NCI-H2227 treated with DMSO at 0.1 percent for 48 hours (cell line): ENCODE measurements at regions not wholly inside any gene's neighbourhood (a gene's known extent, or its start where the extent isn't known, plus 50 kb on each side); places are given as distances from the start of the nearest gene placed in this dataset.
"Not testable (repeated sequence)": the region's sequence is repeated elsewhere in the genome, so short reads cannot be mapped to it uniquely, and the experiment has no call there.

Source experiments
- DNase-seq: peaks from one replicate; lab custom pipeline; 2025; lab: John Stamatoyannopoulos, UW

DNA sequence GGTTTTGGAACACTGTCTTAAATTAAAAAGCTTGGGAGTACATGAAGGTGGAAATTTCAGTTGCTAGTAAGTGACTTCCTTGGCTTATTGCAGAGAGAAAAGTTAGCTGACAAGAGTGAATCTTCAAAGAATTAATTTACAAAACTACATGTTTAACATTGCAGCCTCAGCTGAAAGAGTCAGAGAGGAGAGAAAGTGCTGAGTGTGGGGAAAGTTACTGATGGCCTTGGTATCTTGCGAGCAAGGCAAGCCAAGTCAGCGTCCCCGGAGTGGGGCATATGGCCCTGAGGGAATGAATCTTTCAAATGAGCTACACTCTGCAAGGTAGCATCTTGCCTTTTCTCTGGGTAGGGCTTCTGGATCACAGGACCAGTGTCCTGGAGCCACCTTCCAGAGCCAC lies 131.3 kb downstream of the LPIN1 start:
- no peak for DNase-seq

DNA sequence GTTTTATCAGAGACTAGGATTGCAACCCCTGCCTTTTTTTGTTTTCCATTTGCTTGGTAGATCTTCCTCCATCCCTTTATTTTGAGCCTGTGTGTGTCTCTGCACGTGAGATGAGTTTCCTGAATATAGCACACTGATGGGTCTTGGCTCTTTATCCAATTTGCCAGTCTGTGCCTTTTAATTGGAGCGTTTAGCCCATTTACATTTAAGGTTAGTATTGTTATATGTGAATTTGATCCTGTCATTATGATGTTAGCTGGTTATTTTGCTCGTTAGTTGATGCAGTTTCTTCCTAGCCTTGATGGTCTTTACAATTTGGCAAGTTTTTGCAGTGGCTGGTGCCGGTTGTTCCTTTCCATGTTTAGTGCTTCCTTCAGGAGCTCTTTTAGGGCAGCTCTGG lies 138.8 kb downstream of the LPIN1 start:
- not testable (repeated sequence) for DNase-seq

DNA sequence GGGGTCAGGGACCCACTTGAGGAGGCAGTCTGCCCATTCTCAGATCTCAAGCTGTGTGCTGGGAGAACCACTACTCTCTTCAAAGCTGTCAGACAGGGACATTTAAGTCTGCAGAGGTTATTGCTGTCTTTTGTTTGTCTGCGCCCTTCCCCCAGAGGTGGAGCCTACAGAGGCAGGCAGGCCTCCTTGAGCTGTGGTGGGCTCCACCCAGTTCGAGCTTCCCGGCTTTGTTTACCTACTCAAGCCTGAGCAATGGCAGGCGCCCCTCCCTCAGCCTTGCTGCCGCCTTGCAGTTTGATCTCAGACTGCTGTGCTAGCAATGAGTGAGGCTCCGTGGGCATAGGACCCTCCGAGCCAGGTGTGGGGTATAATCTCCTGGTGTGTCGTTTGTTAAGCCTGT lies 140.5 kb downstream of the LPIN1 start:
- DNase-seq = not testable (repeated sequence)

DNA sequence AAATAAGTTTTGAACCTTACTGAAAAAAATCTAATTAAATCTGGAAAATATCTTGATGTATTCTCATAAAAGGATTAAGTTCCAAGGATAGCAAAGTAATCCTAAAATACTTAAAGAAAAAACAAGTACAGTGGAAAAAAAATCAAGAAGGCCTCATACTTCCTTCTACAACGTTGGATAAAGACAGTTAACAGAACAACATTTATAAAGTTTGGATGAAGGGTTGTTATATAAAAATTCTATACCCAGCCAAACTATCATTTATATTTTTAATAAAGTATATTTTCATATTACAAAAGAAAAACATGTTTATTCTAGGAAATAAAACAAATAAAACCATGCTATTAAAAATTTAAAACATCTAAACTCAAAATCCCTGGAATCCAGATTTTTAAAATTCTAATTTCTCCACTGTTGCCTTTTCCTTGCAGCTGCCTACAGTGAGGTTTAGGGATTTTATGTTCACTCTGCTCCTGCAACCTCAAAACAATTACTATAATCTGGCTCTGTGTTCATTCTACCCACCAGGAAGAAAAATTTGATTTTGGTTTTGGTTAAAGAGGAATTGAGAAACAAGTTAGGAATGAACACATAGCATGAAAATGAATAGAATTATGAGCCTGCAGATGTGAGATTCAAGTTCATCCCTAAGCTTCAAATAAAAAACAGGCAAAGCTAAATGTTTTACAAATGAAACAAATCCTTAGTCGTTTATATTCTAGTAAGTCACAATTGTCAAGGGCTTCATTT lies 142.8 kb downstream of the LPIN1 start:
- DNase-seq = no peak

DNA sequence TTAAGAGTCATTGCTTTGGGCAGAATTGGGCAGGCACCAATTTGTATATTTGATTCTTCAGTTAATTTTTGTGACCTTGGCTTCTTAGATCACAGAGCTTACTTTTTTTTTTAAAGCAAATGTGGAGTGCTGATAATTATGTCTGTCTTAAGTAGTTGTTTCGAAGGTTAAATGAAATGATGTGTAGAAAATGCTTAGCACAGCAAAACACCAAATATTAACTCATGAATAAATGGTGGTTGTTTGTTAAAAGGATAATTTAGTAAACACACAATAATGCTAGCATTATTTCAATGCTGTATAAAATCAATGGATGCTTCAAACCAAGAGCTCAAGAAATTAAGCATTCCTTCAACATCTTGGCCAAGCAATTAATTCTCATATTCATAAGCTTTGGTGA lies 143.4 kb downstream of the LPIN1 start:
- DNase-seq = no peak

DNA sequence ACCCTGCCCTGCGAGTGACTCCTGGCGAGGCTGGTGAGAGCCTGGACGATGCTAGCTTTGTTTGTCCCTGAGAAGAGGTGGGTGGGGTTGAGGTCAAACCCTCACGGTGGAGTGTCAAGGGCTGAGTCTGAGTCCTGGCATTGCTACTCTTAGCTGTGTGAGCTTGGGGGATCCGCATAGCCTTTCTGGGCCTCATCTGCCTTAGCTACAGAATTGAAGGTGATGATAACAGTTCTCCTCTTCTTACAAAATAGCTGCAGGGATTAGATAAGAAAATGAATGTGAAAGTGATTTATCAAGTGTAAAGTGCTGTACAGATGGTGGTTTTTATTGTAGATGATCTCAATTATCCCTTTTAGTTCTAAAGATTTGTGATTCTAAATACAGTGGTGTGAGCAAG lies 144.6 kb downstream of the LPIN1 start:
- peak; percentile 39 for DNase-seq

DNA sequence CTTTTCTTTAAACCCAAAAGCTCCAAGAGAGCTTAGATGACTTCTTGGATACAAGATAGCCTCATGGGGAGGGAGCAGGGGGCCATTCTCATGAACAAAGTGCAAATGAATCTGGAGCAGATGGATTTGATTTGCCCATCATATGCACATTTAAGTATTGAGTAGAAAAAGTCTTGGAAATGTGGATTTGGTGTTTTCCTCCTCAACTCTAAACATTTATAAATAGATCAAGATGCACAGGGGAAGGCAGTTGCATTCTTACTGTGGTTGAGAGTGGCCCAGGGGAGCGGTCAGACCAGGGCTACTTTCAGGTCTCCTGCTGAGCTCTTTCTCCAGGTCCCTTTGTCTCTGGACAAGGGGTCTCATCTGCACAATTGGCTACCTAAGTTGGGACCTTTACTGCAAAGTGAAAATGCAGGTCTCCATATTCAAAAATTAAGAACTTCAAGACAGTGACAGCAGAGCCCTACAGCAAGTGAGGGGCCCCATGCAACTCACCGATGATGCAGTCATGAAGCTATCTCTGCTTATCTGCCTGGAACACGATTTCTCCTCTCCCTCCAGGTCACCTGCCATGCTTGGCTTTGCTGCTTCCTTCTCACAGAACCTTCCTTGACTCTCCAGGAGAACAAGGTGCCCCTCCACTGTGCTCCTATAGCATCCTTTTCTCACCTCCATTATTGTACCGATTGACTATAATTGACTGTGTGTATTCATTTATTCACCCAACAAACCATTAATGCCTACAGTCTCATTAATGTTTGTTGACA lies 145.4 kb downstream of the LPIN1 start:
- DNase-seq = no peak

DNA sequence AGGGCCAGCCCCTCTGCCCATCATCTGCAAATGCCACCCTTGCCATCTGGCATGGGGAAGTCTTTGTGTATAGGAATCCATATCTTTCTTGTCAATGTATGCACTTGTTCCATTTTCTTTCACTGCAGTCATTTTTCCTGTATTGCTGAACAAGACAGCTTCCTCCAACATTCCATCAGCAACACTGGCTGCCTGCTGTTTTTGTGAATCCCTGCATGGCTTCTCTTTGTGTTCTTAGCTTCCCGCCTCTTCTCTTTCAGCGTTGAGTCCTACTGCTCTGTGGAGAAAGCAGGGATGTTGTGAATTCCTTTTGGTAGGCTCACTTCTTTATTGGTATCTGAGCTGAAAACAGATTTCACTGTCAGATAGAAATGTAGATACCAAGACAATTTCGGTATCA lies 150.0 kb downstream of the LPIN1 start:
- peak; percentile 94 for DNase-seq

DNA sequence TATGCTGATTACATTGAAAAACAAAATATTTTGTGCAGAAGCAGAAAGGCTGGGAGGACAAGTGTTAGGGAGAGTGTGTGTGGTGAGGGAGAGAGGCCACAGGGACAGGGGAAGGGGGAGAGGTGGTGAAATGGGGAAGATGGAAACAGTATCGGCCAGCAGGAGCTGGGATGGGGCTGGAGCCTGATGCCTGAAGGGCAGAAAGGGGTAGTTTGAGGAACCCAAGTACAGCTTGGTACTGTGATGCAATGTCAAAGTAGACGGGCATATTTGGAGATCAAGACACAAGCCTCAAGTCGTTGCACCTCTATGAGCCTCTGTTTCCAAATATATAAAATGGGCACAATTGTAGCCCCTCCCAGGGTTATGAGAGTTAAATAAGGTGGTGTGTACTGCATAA lies 152.1 kb downstream of the LPIN1 start:
- no peak for DNase-seq

DNA sequence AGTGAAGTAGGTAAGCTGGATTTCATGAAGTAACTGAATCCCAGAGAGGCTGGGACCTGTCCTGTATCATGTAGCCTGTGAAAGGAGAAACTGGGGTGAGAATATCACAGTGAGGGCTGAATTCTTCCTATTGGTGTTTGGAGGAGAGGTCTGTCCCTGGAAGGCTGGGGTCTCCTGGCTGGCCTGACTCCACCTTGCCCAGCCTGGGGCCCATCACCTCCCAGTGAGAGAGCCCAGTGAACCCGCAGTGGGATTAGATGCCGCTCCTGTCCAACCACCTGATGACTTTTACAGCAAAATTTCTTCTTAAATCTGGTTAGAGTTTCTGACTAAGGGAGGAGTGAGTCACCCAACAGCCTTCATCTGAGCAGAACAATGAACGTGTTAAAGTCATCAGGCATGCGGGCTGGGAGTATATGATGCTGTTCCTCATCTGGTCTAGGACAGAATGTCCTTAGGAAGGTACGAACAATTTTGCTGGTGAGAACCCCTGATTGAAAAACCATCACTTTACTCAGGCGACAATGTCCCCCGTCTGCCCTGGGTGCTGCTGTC lies 152.9 kb downstream of the LPIN1 start:
- no peak for DNase-seq

DNA sequence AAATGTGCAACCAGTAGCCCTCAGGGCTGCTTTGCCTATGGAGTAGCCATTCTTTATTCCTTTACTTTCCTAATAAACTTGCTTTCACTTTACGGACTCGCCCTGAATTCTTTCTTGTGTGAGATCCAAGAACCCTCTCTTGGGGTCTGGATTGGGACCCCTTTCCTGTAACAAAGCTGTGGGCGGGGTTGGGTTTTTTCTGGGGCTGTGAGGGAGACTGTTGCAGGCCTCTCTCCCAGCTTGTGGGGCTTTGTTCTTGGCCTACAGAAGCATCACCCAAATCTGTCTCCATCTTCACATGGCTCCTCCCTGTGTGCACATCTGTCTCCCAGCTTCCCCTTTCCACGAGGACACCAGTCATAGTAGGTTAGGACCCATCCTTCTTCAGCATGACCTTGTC lies 154.5 kb downstream of the LPIN1 start:
- DNase-seq = not testable (repeated sequence)

DNA sequence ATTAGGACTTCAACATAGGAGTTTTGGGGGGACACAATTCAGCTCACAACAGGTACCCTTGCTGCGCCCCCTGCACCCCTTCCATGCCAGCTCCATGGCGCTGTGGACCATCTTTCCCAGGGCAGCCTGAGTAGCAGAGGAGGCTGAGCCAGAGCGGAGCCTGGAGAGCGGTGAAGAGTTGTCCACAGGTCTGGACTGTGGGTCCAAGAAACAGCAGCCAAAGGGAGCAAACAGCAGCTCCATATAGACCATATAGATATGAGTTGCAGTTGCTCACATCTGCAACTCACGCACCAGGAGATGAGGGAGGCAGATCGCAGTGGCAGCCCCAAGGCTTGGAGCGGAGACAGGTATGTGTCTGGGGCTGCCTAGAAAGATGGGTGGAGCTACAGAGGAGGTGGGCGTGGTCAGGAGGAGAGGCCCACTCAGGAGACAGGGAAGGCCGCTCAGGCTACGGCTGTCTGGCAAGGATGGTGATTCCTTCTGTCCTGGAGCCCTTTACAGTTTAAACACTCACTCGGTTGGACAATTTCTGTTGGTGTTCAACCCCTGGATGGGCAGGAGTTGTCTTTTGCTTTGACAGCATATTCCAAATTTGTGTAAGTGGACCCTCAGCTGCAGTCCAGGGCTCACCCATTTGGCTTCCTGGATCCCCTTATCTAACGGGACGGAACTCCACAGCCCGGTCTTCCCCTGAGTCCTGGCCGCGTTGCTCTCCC lies 155.1 kb downstream of the LPIN1 start:
- no peak for DNase-seq

DNA sequence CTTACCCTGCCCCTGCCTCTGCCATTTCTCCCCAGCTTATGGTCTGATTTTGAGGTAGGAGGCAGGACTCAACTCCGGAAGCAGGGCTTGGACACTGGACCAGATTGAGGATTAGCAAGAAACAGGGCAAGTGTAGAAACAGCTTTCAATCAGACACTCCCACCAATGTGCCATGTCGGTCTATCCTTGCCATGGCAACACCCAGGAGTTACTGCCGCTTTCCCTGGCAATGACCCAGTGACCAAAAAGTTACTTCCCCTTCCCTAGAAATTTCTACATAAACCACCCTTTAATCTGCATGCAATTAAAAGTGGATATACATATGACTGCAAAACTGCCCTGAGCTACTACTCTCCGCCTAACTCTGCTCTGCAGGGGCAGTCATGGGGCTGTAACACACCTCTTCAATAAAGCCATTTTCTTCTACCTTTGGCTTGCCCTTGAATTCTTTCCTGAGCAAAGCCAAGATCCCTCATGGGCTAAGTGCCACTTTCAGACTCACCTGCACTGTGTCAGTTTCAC lies 156.7 kb downstream of the LPIN1 start:
- no peak for DNase-seq

DNA sequence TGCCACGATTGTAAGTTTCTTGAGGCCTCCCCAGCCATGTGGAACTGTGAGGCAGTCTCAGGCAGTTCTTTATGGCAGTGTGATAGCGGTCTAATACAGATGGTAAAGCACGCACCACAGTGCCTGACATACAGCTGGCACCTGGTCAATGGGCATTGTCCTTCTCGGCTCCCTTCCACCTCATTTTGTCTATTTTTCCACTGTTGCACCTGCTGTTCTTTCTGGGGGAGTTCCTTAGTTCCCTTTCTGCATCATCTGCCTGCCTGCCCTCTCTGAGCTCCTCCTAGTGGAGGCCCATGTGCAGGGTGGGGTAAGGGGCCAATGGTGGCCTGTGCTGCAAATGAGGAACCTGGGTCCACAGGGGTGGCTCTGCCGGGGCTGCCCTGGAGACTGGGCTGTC lies 157.6 kb downstream of the LPIN1 start:
- no peak for DNase-seq

DNA sequence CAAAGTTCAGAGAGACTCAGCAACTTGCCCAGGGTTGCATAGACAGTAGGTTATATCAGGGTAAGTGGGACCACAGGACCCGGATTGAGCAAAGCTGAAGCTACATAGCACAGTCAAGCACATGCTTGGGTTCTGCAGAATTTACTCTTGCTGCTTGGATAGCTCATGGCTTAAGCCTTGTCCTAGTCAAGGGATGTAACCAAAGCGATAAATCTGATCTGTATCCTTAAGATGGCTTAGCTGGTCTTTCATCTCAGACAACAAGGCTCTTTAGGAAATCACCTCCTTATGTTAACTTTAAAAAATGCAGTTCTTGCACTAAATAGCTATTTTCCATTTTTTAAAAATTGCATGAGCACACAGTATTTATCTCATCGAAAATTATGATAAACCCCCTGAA lies 158.5 kb downstream of the LPIN1 start:
- DNase-seq = no peak

DNA sequence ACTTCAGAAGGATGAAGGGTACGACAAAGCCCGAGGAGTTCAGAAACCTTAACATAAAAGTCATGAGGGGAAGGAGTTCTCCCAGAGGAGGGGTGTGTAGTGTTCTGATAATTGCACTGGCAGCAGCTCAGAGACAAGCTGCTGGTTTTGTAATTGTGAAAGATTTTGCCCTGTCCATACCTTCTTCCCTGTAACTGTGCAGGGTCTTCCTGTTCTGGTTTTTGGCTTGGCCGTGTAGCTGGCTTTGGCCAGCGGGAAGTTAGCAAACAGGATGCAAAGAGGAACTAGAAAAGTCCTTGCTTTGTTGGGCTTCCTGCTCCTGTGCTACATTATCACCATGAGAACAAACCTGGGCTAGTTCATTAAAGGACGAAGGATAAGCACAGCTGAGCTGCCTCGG lies 160.8 kb downstream of the LPIN1 start:
- no peak for DNase-seq

DNA sequence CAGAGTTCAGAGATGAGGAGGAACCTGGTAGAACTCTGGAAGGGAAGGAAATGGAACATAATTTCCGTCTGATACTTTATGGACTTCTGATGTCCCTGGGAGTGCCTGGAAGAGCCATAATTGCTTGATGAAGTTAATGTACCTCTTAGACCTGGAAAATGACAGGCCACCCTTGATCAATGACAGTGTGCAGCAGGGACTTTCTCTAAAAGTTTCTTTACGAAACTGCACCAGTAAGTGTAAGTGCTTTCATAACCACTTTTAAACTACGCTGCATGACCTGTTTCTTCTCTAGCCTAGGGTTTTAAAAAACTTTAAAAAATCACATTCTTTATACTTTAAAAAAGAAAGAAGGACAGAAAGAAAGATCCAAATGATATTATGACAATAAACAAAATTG lies 164.5 kb downstream of the LPIN1 start:
- no peak for DNase-seq

DNA sequence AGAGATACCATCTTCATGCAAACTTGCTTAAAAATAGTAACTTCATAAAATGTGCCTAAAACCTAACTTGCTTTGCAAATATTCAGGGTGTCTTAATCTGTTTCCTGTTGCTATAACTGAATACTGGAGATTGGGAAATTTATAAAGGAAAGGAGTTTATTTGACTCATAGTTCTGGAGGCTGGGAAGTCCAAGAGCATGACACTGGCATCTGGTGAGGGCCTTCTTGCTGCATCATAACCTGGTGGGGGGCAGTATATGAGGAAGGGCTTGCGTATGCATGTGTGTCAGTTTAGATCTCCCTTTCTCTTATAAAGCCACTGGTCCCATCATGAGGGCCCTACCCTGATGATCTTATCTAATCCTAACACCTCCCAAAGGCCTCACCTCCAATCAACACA lies 166.5 kb downstream of the LPIN1 start:
- DNase-seq = no peak

DNA sequence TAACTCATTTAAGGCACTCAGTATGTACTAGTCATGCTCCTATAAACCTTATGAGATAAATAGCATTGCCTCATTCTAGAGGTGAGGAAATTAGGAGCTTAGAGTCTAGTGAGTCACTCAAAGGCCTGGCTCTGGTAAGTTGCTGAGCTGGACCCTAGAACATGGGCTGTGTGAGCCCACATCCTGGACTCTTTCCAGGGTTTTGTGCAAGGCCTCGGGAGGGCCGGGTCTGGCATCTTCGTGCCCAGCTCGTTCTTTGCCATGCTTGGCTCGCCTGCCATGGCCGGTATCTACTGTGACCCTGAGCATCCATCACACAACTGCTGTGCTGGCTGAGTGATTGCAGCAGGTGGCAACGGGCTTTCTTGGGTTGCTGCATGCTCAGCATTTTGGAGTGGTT lies 168.0 kb downstream of the LPIN1 start:
- no peak for DNase-seq

DNA sequence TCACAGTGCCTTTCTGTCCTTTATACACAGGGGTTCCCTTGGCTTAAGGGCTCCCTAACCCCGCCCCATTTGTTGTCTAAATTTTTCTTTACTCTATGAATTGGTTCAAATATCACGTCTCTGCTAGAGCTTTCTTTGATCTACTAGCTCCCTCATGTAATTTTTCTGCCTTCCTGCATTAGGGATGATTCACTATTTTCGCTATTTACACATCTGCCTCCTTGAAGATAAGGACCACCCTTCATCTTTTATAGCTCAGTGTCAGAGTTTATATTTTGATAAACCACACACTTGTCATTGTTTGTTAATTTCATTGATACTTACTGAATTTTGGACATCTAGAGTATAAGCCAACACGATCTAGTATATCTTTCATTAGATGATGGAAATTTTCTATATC lies 169.2 kb downstream of the LPIN1 start:
- DNase-seq = no peak

DNA sequence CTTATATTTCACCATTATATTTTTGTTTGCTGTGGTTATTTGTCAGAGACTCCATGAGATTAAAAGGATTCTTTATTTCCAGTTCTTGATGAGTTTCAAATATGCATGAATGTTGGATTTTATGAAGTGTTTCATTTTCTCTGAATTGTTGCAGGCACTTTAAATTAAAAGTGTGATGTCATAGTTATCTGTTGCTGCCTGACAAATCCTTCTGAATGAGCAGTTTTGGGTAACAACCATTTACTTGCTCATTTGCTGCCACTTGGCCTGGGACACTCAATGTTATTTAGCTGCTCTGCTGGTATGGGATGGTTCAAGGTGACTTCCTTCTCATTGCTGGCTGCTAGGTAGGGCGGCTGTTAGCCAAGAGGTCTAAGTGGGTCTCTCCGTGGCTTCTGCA lies 173.5 kb downstream of the LPIN1 start:
- no peak for DNase-seq

DNA sequence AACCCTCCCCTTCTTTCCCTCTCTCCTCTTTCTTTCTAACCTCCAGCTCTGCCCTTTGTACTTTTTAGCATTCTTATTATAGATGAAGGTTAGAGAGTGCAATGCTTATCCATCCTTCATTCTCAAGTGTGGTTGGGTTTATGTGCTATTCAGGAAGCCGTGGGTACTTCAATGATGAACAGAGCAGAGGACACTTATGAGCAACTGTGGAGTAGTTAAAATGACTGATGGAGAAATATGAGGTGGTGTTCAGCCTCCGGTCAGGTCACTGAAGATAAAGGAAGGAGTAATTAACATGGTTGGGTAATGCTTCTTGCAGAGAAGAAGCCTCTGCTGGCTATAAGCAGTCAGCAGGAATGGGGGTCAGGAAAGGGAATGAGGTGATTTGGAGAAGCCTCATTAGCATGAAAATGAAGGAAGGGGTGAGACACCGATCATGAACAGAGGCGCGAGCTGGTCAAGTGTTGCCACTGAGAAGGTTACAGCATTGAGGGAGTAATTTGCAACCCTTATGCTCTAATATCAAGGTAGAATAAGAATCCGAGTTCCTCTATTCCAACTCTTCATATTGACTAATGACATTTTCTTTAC lies 174.7 kb downstream of the LPIN1 start:
- peak; percentile 21 for DNase-seq
